DMS53 treated with DMSO at 0.1 percent for 48 hours (cell line): ENCODE measurements at regions not wholly inside any gene's neighbourhood (a gene's known extent, or its start where the extent isn't known, plus 50 kb on each side); places are given as distances from the start of the nearest gene placed in this dataset.

Experiments
- DNase-seq: peaks from one replicate; lab custom pipeline; 2025; ENCODE audit not compliant: unreplicated experiment; lab: John Stamatoyannopoulos, UW

DNA sequence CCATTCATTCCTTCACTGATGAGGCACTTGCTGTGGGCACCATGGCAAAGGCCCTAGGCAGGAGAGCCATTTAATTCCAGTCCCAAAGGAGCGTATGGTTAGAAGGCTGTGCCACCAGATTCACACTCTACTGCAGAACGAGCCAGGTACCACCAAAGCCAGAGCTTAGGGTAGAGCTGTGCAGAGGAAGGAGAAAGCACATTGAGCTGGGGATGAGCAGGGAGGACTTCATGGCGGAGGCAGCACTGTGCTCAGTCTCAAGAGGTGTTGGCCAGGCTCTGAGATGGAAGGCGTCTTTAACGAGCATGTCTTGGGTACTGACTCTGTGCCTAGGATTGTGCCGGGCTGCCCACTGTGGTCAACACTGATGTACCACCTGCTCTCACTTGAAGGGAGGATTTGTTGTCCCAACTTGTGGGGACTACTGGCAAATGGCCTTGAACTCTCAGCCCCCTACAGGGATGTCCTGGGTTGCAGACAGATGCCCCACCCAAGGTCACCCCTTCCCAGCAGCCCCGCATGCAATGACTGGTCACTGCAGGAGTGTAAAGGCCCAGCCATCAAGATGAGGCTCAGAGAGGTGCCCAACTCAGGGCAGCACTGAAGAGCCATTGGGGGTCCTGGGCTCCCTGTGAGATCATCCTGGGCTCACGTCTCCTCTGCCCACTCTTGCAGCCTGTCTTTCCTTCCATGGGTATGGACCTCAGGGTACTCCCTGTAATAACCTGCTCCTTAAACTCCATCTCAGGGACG is 251.4 kb downstream of the GLI2 start:
- DNase-seq: no peak

DNA sequence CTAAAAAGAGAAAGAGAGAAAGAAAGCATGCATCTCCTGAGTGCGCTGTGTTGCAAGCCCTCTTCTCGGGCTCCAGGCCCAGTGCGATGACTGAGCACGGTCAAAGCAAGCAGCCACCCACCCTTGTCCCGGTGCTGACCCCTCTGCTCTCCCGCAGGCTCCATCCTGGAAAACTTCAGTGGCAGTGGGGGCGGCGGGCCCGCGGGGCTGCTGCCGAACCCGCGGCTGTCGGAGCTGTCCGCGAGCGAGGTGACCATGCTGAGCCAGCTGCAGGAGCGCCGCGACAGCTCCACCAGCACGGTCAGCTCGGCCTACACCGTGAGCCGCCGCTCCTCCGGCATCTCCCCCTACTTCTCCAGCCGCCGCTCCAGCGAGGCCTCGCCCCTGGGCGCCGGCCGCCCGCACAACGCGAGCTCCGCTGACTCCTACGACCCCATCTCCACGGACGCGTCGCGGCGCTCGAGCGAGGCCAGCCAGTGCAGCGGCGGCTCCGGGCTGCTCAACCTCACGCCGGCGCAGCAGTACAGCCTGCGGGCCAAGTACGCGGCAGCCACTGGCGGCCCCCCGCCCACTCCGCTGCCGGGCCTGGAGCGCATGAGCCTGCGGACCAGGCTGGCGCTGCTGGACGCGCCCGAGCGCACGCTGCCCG is 252.5 kb downstream of the GLI2 start:
- no peak for DNase-seq

DNA sequence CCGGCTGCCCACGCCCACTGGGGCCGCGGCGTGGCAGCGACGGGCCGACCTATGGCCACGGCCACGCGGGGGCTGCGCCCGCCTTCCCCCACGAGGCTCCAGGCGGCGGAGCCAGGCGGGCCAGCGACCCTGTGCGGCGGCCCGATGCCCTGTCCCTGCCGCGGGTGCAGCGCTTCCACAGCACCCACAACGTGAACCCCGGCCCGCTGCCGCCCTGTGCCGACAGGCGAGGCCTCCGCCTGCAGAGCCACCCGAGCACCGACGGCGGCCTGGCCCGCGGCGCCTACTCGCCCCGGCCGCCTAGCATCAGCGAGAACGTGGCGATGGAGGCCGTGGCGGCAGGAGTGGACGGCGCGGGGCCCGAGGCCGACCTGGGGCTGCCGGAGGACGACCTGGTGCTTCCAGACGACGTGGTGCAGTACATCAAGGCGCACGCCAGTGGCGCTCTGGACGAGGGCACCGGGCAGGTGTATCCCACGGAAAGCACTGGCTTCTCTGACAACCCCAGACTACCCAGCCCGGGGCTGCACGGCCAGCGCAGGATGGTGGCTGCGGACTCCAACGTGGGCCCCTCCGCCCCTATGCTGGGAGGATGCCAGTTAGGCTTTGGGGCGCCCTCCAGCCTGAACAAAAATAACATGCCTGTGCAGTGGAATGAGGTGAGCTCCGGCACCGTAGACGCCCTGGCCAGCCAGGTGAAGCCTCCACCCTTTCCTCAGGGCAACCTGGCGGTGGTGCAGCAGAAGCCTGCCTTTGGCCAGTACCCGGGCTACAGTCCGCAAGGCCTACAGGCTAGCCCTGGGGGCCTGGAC is 253.2 kb downstream of the GLI2 start:
- DNase-seq: no peak

DNA sequence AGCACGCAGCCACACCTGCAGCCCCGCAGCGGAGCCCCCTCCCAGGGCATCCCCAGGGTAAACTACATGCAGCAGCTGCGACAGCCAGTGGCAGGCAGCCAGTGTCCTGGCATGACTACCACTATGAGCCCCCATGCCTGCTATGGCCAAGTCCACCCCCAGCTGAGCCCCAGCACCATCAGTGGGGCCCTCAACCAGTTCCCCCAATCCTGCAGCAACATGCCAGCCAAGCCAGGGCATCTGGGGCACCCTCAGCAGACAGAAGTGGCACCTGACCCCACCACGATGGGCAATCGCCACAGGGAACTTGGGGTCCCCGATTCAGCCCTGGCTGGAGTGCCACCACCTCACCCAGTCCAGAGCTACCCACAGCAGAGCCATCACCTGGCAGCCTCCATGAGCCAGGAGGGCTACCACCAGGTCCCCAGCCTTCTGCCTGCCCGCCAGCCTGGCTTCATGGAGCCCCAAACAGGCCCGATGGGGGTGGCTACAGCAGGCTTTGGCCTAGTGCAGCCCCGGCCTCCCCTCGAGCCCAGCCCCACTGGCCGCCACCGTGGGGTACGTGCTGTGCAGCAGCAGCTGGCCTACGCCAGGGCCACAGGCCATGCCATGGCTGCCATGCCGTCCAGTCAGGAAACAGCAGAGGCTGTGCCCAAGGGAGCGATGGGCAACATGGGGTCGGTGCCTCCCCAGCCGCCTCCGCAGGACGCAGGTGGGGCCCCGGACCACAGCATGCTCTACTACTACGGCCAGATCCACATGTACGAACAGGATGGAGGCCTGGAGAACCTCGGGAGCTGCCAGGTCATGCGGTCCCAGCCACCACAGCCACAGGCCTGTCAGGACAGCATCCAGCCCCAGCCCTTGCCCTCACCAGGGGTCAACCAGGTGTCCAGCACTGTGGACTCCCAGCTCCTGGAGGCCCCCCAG is 254.1 kb downstream of the GLI2 start:
- no peak for DNase-seq

DNA sequence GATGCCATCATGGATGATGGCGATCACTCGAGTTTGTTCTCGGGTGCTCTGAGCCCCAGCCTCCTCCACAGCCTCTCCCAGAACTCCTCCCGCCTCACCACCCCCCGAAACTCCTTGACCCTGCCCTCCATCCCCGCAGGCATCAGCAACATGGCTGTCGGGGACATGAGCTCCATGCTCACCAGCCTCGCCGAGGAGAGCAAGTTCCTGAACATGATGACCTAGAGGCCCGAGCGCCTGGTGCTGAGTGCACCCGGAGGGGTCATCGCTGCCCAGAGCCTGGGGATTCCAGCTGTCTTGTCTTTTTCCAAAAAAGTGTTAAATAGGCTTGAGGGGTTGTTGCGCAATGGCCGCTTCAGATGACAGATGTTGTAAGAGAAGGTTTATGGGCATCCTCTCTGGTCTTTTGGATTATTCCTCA is 254.8 kb downstream of the GLI2 start:
- DNase-seq: no peak

DNA sequence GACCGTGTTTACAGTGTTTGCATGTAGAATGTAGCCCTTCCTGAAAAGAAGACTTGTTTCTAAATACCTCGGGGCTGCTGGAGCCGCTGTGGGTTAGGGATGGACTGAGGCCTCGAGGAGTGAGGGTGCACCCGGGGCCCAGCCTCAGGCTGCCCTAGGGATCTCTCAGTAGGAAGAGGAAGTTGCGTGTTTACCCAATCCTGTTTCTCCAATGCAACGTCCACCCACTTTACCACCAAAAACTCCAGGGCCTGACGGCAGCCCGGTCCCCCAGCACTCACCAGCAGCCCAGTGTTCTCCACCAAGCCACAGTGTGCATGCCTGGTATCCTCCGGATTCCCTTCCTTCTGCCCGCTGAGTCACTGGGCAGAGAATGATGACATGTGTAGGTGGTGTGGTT is 255.8 kb downstream of the GLI2 start:
- no peak for DNase-seq

DNA sequence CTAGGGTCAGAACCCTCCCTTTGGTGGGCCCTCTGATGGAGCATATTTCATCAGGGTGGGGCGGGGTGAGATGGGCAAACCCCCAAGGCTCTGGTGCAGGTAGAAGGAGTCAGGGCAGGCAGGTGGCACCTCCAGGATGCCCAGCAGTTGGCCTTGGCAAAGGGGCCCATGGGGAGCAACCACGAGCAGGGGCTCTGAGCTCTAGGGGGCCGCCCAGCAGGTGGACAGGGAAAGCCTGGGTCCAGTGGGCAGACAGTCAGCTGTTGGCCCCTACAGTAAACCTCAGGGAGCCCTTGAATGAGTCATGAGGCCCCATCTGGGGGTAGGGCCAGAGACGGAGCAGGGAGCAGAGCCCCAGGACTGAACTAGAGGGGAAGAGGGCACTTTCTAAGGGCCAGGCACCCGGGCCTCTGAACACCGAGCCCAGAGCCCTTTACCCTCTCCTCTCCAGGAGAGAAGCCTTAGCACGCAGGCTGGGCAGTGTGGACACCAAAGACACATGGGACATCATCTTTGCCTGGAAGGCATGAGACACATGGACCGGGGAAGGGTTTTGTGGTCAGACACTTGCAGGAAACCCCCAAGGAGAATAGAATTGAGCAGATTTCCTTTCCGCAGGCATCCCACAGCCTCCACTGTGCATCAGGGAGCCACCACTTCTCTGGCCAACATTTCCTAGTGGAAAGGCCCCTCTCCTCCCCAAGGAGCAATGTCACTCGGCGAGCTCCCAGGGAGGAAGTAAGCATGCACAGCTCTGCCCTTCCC is 257.3 kb downstream of the GLI2 start:
- DNase-seq: no peak

DNA sequence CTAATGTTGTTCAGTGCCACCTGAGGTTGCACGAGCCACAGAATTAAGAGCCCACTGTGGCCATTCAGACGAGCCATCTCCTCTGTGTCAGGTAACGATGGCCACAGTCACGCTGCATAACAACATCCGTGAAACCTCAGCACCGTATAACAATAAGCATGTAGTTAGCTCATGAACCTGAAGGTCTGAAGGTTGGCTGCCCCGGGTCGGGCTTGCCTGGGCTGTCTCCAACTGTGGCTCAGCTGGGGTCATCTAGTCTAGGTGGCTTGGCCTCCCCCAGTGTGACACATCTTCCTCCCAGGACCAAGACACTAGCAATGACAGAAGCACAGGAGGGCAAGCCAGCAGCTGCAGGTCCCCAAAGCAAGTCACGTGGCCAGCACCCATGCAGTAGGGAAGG is 258.0 kb downstream of the GLI2 start:
- DNase-seq: no peak

DNA sequence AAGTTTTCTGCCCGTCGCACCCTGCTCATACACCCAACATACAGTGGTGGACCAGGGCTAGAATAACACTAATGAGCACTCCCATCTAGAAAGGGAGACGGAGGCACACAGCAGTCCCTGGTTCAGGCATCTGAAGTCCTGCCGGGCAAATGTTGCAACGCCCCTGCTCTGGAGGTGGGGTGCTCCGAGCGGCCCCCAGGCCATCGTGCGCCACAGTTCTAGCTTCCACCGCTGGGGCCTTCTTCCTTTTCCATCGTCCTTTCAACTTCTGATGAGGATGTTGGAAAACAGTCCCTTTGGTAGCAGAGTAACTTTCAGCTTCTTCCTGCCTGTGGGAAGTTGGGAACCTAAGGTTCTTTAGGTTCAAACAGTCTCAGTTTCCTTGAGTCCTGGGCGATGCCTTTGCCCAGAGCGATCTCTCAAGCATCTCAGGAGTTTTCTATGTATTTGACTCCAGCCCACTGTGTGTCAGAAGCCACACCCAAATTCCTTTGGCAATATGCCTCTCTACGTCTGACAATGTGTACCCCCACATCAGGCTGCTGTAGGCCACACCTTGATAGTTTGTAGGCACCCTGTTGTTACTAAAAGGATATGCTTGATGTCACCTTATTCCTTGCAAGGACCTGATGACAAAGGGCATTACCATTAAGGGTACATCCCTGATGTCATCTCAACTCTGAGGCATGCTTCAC is 258.8 kb downstream of the GLI2 start:
- no peak for DNase-seq

DNA sequence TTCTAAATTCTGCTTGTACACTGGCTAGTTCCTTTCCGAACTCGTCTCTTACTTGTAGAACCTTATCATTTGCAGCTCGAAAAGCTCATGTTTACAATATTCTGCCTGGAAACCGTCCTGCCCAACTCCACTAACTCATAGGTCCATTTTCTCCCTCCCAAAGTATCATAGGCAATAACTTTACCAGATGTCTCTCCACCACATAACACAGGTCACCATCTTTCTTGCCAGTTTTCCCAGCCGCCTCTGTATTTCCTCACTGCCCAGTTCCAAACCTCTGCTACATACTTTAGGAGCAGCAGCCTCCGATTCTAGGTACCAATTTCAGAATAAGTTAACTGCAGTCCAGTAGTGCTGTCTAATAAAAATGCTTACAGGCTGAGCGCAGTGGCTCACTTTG is 259.5 kb downstream of the GLI2 start:
- no peak for DNase-seq

DNA sequence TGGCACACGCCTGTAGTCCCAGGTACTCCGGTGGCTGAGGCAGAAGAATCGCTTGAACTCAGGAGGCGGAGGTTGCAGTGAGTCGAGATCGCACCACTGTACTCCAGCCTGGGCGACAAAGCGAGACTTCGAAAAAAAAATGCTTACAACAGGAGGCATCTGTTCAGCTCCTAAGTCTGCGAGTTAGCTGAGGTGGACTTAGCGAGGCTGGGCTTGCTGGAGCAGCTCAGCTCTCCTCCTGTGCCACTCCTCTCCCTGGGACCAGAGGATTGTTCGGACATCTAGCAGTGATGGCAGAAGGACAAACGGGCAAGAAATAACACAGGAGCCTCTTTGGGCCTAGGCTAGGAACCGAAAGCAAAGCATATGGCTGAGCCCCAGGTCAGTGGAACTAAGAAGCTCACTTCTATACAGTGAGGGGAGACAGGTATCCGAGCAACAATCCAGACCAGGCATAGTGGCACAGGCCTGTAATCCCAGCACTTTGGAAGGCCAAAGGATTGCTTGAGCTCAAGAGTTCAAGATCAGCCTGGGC is 260.1 kb downstream of the GLI2 start:
- no peak for DNase-seq

DNA sequence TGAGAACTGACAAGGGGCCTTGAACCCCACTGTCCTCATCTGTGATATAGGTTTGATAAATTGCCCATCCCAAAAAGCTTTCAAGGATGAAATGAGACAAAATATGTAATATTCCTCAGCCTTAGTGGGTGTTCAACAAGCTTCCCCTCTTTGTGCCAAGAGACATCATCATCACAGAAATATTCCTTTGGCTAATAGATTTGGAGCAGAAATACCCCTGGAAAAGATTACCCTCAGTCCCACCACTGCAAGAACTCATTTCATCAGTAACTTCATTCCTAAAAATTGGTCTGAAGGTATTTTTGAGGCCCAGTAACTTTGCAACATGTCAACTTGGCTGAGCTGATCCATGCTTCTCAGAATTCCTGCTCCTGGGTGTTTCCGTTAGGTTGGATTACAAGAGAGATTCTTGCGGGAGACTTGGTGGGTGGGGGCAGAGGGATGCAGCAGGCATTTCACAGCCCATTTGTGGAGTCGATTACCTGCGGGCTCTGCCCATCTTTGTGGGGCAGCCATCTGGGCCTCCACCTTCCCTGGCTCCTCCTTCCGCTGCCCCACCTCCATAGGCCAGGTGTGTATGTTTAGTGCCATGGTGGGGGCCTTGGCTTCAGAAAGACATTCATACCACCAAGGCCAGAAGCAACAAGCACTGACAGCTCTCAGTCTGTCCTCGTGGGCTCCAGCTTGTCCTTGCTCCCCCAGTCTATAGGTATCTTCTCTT is 263.9 kb downstream of the GLI2 start:
- no peak for DNase-seq

DNA sequence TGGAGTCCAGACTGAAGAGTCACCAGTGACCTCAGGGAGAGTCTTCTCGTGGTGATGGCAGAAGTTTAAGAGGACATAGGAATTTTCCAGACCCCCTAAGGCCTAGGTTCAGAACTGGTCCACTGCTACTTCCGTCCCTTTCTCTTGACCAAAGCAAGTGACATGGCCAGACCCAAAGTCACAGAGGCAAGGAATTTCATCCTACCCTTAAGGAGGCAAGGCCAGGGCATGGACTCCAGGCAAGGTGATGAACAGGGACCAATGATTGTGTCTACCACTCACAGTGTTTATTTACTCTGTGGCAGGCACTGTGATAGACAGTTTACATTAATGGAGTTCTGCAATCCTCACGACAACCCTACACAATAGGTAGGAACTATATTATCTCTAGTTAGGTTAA is 265.1 kb downstream of the GLI2 start:
- no peak for DNase-seq

DNA sequence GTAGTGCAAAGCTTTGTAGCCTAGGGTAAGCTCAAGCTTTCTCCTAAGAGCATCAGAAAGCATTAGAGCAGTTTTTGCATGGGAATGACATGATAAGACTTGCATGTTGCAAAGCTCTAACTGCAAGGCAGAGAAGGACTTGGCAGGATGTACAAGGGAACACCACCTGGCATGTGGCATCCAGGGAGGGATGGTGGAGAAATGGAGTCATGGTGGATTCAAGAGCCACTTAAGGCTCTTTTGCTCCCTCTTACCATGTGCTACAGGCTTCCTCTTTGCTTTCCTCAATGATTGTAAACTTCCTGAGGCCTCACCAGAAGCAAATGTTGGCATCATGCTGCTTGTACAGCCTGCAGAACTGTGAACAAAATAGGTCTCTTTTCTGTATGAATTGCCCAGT is 266.0 kb downstream of the GLI2 start:
- no peak for DNase-seq

DNA sequence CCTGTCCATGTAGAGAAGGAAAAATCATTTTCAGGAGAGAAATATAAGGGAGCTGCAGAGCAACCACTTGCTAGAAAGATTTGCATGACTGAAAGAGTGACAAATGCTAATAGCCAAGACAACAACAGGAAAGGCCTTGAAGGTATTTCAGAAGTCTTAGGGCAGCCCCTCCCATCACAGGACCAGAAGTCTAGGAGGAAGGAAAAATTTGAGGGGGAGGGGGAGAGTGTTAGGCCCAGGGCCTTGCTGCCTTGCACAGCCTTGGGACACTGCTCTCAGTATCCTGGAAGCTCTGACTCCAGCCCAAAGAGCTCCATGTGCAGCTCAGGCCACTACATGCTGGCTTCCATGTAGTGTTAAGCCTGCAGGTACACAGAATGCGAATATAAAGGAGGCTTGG is 266.9 kb downstream of the GLI2 start:
- DNase-seq: no peak

DNA sequence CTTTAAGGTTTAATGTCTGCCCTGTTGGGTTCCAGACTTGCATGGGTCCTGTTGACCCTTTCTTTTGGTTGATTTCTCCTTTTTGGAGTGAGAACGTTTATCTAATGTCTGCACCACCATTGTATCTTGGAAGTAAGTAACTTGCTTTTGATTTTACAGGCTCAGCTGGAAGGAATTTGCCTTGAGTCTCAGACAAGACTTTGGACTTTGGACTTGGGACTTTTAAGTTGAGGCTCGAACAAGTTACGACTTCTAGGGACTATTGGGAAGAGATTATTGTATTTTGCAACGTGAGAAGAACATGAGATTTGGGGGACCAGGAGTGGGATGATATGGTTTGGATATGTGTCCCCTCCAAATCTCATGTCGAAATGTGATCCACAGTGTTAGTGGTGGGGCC is 267.7 kb downstream of the GLI2 start:
- DNase-seq: no peak

DNA sequence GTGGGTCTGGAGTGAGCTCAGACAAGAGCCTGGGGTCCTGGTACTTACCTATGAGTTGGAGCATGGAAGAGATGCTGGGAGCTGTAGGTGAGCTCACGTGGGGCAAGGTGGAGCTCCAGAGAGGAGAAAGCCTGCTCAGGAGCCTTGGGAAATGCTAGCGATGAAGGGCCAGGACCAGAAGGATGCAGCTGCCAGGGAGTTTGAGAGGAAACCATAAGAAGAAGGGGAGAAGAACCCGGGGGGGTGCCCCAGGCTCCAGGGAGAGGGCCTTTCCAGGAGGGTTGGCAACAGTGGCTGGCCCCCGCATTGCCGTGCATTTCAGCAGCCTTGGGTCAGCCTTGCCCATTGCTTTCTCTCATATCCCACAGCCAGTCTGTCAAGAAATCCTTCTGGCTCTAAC is 268.7 kb downstream of the GLI2 start:
- DNase-seq: no peak

DNA sequence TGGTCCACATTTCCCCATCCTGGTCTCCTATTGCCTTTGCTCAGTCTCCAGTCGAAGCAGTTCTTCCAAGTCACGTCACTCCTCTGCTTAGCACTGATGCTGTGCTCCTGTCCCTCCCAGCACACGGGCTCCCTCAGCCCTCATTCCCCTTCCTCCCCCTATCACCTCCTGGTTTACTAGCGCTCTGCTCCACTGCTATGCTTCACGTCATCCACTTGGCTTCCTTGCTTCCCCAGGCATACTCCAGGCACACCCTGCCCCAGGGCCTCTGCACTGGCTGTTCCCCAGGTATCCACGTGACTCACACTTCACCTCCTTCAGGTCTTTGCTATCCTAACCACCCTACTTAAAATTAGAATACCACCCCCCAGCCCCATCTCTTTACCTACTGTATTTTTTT is 269.3 kb downstream of the GLI2 start:
- no peak for DNase-seq

DNA sequence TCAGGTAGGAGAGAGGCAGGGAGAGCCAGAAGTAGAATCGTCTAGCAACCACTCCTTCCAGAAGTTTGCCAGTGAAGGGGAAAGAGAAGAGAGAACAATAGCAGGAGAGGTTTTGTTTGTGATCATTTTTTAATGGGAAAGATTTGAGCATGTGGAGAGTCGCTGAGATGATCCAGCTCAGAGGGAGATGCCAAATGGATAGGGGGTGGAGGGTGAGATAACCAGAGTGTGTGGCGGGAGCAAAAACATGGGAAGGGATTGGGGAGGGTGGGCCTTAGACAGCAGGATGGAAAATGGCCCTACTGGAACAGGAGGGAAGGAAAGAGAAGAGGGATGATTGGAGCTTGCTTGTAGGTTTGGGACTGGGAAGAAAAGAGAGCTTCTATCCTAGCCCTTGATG is 269.8 kb downstream of the GLI2 start:
- no peak for DNase-seq
